Nephron progenitor cell (in vitro differentiated cells): ENCODE measurements at regions not wholly inside any gene's neighbourhood (a gene's known extent, or its start where the extent isn't known, plus 50 kb on each side); places are given as distances from the start of the nearest gene placed in this dataset.

Experiments
- DNase-seq: peaks from one replicate; pipeline ENCODE4 v3.0.0; 2021
- H3K27ac Mint-ChIP-seq: 2 replicates; pipeline ENCODE4 v1.8.0; 2021; ENCODE audit warnings: mild to moderate bottlenecking, moderate library complexity, mixed read lengths
- H3K27me3 Mint-ChIP-seq: 2 replicates; pipeline ENCODE4 v1.8.0; 2021; ENCODE audit warnings: mild to moderate bottlenecking, low read depth, mixed read lengths; ENCODE audit not compliant: poor library complexity
- H3K36me3 Mint-ChIP-seq: 2 replicates; pipeline ENCODE4 v1.8.0; 2021; ENCODE audit warnings: low read depth, mixed read lengths
- H3K4me1 Mint-ChIP-seq: 2 replicates; pipeline ENCODE4 v1.8.0; 2021; ENCODE audit warnings: mixed read lengths
- H3K4me3 Mint-ChIP-seq: 2 replicates; pipeline ENCODE4 v1.8.0; 2021; ENCODE audit warnings: mild to moderate bottlenecking, moderate library complexity, mixed read lengths
- H3K9me3 Mint-ChIP-seq: 2 replicates; pipeline ENCODE4 v1.8.0; 2021; ENCODE audit warnings: mild to moderate bottlenecking, moderate library complexity, mixed read lengths
- CTCF ChIP-seq: fragments of 200-600 bp; sonication (generic); IDR thresholded peaks from 2 replicates; pipeline ENCODE4 v1.5.0; 2021; ENCODE audit warnings: antibody characterized with exemption

DNA sequence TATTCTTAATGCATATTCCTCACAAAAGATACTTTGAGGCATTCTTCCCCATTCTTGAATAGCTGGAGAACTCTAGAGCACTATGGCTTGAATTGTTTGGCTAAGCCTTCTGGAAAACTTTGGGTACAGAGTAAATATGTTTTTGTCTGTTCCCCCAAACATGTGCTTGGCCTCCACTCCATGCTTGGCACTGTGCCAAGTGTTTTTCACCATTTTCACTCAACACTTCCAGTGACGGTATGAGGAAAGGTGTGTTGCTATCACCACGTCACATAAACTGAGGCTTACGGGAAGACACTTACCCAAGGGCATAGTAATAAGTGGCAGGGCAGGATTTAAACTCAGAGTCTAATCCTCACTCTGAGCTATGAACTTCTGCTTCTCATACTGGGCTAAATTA, 318.2 kb downstream of the WDR11 start:
- no peak overlapping the region for H3K4me3 Mint-ChIP-seq
- H3K27ac Mint-ChIP-seq = no peak overlapping the region
- no peak for DNase-seq
- H3K36me3 Mint-ChIP-seq = no peaks in the 10 kb centered on the region
- peaks cover under 1% of the 10 kb centered on the region for H3K9me3 Mint-ChIP-seq
- H3K4me1 Mint-ChIP-seq = peaks cover 12% of the 10 kb centered on the region
- peaks cover 33% of the 10 kb centered on the region for H3K27me3 Mint-ChIP-seq
- TF ChIP-seq CTCF = no peak

GRCh38 chr10:121171825-121172787, 320.9 kb downstream of the WDR11 start:
- no peak for TF ChIP-seq CTCF
- H3K4me1 Mint-ChIP-seq = peaks cover 12% of the 10 kb centered on the region
- H3K9me3 Mint-ChIP-seq = no peaks in the 10 kb centered on the region
- no peak overlapping the region for H3K27ac Mint-ChIP-seq
- H3K4me3 Mint-ChIP-seq = no peak overlapping the region
- DNase-seq = no peak
- H3K36me3 Mint-ChIP-seq = no peaks in the 10 kb centered on the region
- H3K27me3 Mint-ChIP-seq = peaks cover 26% of the 10 kb centered on the region

GRCh38 chr10:121179006-121179405, 327.8 kb downstream of the WDR11 start:
- H3K4me3 Mint-ChIP-seq = no peak overlapping the region
- H3K4me1 Mint-ChIP-seq = peaks cover 2% of the 10 kb centered on the region
- H3K9me3 Mint-ChIP-seq = no peaks in the 10 kb centered on the region
- H3K27ac Mint-ChIP-seq = no peak overlapping the region
- no peak for TF ChIP-seq CTCF
- DNase-seq = no peak
- no peaks in the 10 kb centered on the region for H3K36me3 Mint-ChIP-seq
- H3K27me3 Mint-ChIP-seq = peaks cover 11% of the 10 kb centered on the region

DNA sequence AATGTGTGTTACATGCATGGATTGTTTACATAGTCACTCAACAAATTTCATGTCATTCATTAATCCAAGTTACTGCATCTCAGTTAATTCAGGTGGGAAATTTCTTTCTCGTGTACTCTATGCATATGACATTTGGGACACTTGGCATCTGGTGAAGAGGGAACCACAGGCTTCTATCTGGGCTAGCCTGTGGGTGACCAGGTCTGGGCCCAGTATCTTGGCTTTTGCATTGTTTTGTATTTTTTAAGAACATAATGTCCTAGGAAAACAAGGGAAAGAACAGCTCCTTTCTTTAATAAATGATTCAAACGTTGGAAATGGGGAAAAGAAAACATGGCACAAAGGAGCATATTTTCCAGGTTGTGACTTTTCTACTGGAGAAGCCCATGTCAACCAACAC, 331.1 kb downstream of the WDR11 start:
- Mint-ChIP-seq H3K36me3 (no peaks in the 10 kb centered on the region), H3K9me3 (no peaks in the 10 kb centered on the region), H3K4me1 (peaks cover 28% of the 10 kb centered on the region), H3K4me3 (no peak overlapping the region), H3K27ac (no peak overlapping the region), H3K27me3 (peaks cover 13% of the 10 kb centered on the region)
- no peak for TF ChIP-seq CTCF
- no peak for DNase-seq

- TF ChIP-seq CTCF = no peak
- DNase-seq = no peak
- peaks cover 13% of the 10 kb centered on the region for H3K27me3 Mint-ChIP-seq
- H3K27ac Mint-ChIP-seq = no peak overlapping the region
- peaks cover 38% of the 10 kb centered on the region for H3K4me1 Mint-ChIP-seq
- no peaks in the 10 kb centered on the region for H3K9me3 Mint-ChIP-seq
- no peak overlapping the region for H3K4me3 Mint-ChIP-seq
- H3K36me3 Mint-ChIP-seq = no peaks in the 10 kb centered on the region
Observed at GRCh38 chr10:121183236-121183635, 332.1 kb downstream of the WDR11 start.

- no peaks in the 10 kb centered on the region for H3K36me3 Mint-ChIP-seq
- no peak for DNase-seq
- no peak for TF ChIP-seq CTCF
- H3K9me3 Mint-ChIP-seq = no peaks in the 10 kb centered on the region
- no peak overlapping the region for H3K4me3 Mint-ChIP-seq
- no peak overlapping the region for H3K27ac Mint-ChIP-seq
- peaks cover 13% of the 10 kb centered on the region for H3K27me3 Mint-ChIP-seq
- peaks cover 43% of the 10 kb centered on the region for H3K4me1 Mint-ChIP-seq
Observed at GRCh38 chr10:121183707-121184106, 332.5 kb downstream of the WDR11 start.
